Stomach (tissue), 4 donors: ENCODE measurements at regions not wholly inside any gene's neighbourhood (a gene's known extent, or its start where the extent isn't known, plus 50 kb on each side); places are given as distances from the start of the nearest gene placed in this dataset.

ENCODE experiments used
- CTCF ChIP-seq, 7 experiments: fragments of 450-650 bp in 4 of 7; fragments of 200-600 bp in 3 of 7; sonication (generic) in 3 of 7; IDR thresholded peaks; one replicate each; pipeline ENCODE4 v1.5.1; 2016 to 2019; ENCODE audit warnings: antibody characterized with exemption in 7 of 7, control low read depth in 2 of 7, mild to moderate bottlenecking in 1 of 7
- EP300 ChIP-seq: sonication (generic); formaldehyde crosslinking; IDR thresholded peaks from one replicate; pipeline ENCODE4 v1.6.1; 2017; ENCODE audit warnings: antibody characterized with exemption
- POLR2AphosphoS5 ChIP-seq, 3 donors: sonication (generic); formaldehyde crosslinking; IDR thresholded peaks; one replicate each; pipeline ENCODE4 v1.6.1; 2016; ENCODE audit warnings: antibody characterized with exemption in 3 of 3

DNA sequence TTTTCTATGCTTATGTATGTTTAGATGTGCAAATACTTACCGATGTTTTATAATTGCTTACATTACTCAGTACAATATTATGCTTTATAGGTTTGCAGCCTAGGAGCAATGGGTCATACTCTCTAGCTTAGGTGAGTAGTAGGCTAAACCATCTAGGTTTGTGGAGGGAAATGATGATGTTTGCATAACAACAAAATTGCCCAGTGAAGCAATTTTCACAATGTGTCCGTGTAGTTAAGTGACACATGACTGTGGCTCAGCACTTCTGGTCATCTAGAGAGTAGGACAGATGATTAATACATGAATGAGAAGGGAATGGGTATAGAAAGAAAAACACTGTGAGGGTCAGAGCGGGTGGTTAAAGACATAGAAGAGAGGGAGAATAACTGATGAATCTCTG lies 2116.2 kb upstream of the PIK3C3 start:
- TF ChIP-seq POLR2AphosphoS5 (IDR thresholded peaks at IDR 0.05) (no peak), CTCF (IDR thresholded peaks at IDR 0.05) (no peak), EP300 (no peak)
